Globus pallidus (tissue), 1 donor: ENCODE measurements at regions not wholly inside any gene's neighbourhood (a gene's known extent, or its start where the extent isn't known, plus 50 kb on each side); places are given as distances from the start of the nearest gene placed in this dataset.

Experiments used
- DNase-seq: peaks from one replicate; pipeline ENCODE4 v3.0.0-alpha.2; 2015; ENCODE audit warnings: low spot score

- DNase-seq: no peak
Measured at GRCh38 chr6:6891949-6892461, 215.8 kb upstream of the RREB1 start.

GRCh38 chr6:6892744-6893583 lies 214.8 kb upstream of the RREB1 start:
- no peak for DNase-seq

- no peak for DNase-seq
Measured at GRCh38 chr6:6893701-6894100, 214.1 kb upstream of the RREB1 start.

- DNase-seq: no peak
Measured at GRCh38 chr6:6895929-6896328, 211.8 kb upstream of the RREB1 start.

- no peak for DNase-seq
Measured at GRCh38 chr6:6897140-6897539, 210.6 kb upstream of the RREB1 start.

- DNase-seq: no peak
Measured at GRCh38 chr6:6900569-6901204, 207.1 kb upstream of the RREB1 start.

- DNase-seq: no peak
Measured at GRCh38 chr6:6901205-6901719, 206.5 kb upstream of the RREB1 start.

GRCh38 chr6:6901945-6902344 lies 205.8 kb upstream of the RREB1 start:
- DNase-seq: no peak

- DNase-seq: no peak
Measured at GRCh38 chr6:6905961-6906518, 201.7 kb upstream of the RREB1 start.

GRCh38 chr6:6906570-6907213 lies 201.1 kb upstream of the RREB1 start:
- DNase-seq: no peak

- DNase-seq: no peak
Measured at GRCh38 chr6:6907286-6907685, 200.5 kb upstream of the RREB1 start.

GRCh38 chr6:6908121-6908520 lies 199.6 kb upstream of the RREB1 start:
- DNase-seq: no peak

- DNase-seq: no peak
Measured at GRCh38 chr6:6909111-6909510, 198.7 kb upstream of the RREB1 start.

GRCh38 chr6:6910734-6911295 lies 196.9 kb upstream of the RREB1 start:
- DNase-seq: no peak

- no peak for DNase-seq
Measured at GRCh38 chr6:6911391-6911790, 196.4 kb upstream of the RREB1 start.

GRCh38 chr6:6912817-6913744 lies 194.7 kb upstream of the RREB1 start:
- no peak for DNase-seq

- no peak for DNase-seq
Measured at GRCh38 chr6:6915219-6915618, 192.5 kb upstream of the RREB1 start.

GRCh38 chr6:6915813-6916547 lies 191.8 kb upstream of the RREB1 start:
- peak; percentile 34 for DNase-seq

GRCh38 chr6:6916598-6916997 lies 191.2 kb upstream of the RREB1 start:
- no peak for DNase-seq
